ENCODE measurements at regions not wholly inside any gene's neighbourhood (a gene's known extent, or its start where the extent isn't known, plus 50 kb on each side); places are given as distances from the start of the nearest gene placed in this dataset.
"Not testable (repeated sequence)": the region's sequence is repeated elsewhere in the genome, so short reads cannot be mapped to it uniquely, and the experiment has no call there.

- Histone ChIP-seq H3K4me3 (no peak overlapping the region), H3K9me3 (replicated peaks) (peaks cover 31% of the 10 kb centered on the region), H3K36me3 (no peaks in the 10 kb centered on the region), H3K27me3 (ENCODE audit: low read depth) (no peaks in the 10 kb centered on the region), H3K4me1 (no peaks in the 10 kb centered on the region), H3K27ac (replicated peaks) (no peak overlapping the region)
- no peak for TF ChIP-seq CTCF (IDR thresholded peaks at IDR 0.05; ENCODE audit: borderline replicate concordance)
- intact Hi-C loops (cut with micrococcal nuclease): no loop called here
- DNase-seq: no peak
These were observed 70.2 kb downstream of the MTNR1B start for GRCh38 chr11:93039531-93040240.

GRCh38 chr11:93041682-93042081 is 72.2 kb downstream of the MTNR1B start:
- Histone ChIP-seq H3K4me1 (no peaks in the 10 kb centered on the region), H3K27me3 (ENCODE audit: low read depth) (no peaks in the 10 kb centered on the region), H3K27ac (replicated peaks) (no peak overlapping the region), H3K36me3 (no peaks in the 10 kb centered on the region), H3K4me3 (no peak overlapping the region), H3K9me3 (replicated peaks) (peaks cover 27% of the 10 kb centered on the region)
- no peak for TF ChIP-seq CTCF (IDR thresholded peaks at IDR 0.05; ENCODE audit: borderline replicate concordance)
- no peak for DNase-seq
- intact Hi-C loops (cut with micrococcal nuclease): no loop called here

- intact Hi-C loops (cut with micrococcal nuclease): not testable (repeated sequence)
These were observed 73.7 kb downstream of the MTNR1B start for GRCh38 chr11:93043186-93043585.

GRCh38 chr11:93049740-93050139 is 80.3 kb downstream of the MTNR1B start:
- H3K27ac ChIP-seq (replicated peaks): no peak overlapping the region
- H3K4me1 ChIP-seq: no peaks in the 10 kb centered on the region
- no peak for TF ChIP-seq CTCF (IDR thresholded peaks at IDR 0.05; ENCODE audit: borderline replicate concordance)
- intact Hi-C loops (cut with micrococcal nuclease): no loop called here
- no peak overlapping the region for H3K4me3 ChIP-seq
- H3K9me3 ChIP-seq (replicated peaks): no peaks in the 10 kb centered on the region
- no peak for DNase-seq
- H3K36me3 ChIP-seq: no peaks in the 10 kb centered on the region
- no peaks in the 10 kb centered on the region for H3K27me3 ChIP-seq (ENCODE audit: low read depth)

More at GRCh38 chr11:93043186-93043585, 73.7 kb downstream of the MTNR1B start:
- H3K4me1 ChIP-seq; H3K27ac ChIP-seq (replicated peaks); H3K36me3 ChIP-seq; H3K4me3 ChIP-seq; DNase-seq; H3K27me3 ChIP-seq (ENCODE audit: low read depth): not testable (repeated sequence)
- H3K9me3 ChIP-seq (replicated peaks): peaks cover 20% of the 10 kb centered on the region

- no peak for DNase-seq
- TF ChIP-seq CTCF (IDR thresholded peaks at IDR 0.05; ENCODE audit: borderline replicate concordance): no peak
- H3K4me3 ChIP-seq: no peak overlapping the region
- intact Hi-C loops (cut with micrococcal nuclease): no loop called here
- H3K36me3 ChIP-seq: no peaks in the 10 kb centered on the region
- no peak overlapping the region for H3K27ac ChIP-seq (replicated peaks)
- H3K4me1 ChIP-seq: no peaks in the 10 kb centered on the region
- H3K27me3 ChIP-seq (ENCODE audit: low read depth): no peaks in the 10 kb centered on the region
- no peaks in the 10 kb centered on the region for H3K9me3 ChIP-seq (replicated peaks)
These were observed 81.7 kb downstream of the MTNR1B start for GRCh38 chr11:93051186-93051585.

GRCh38 chr11:93053864-93054263 is 84.4 kb downstream of the MTNR1B start:
- intact Hi-C loops (cut with micrococcal nuclease): no loop called here
- no peak for TF ChIP-seq CTCF (IDR thresholded peaks at IDR 0.05; ENCODE audit: borderline replicate concordance)

More at GRCh38 chr11:93053864-93054263, 84.4 kb downstream of the MTNR1B start:
- Histone ChIP-seq H3K4me3 (no peak overlapping the region), H3K36me3 (no peaks in the 10 kb centered on the region), H3K9me3 (replicated peaks) (peaks cover 5% of the 10 kb centered on the region), H3K27ac (replicated peaks) (no peak overlapping the region), H3K27me3 (ENCODE audit: low read depth) (no peaks in the 10 kb centered on the region), H3K4me1 (no peaks in the 10 kb centered on the region)
- no peak for DNase-seq

All from left ventricle myocardium inferior (tissue), 1 donor.